Sigmoid colon (tissue), 4 donors: ENCODE measurements at regions not wholly inside any gene's neighbourhood (a gene's known extent, or its start where the extent isn't known, plus 50 kb on each side); places are given as distances from the start of the nearest gene placed in this dataset.

Experiments
- CTCF ChIP-seq, 4 experiments: fragments of 450-650 bp in 3 of 4; fragments of 200-600 bp in 1 of 4; IDR thresholded peaks; one replicate each; pipeline ENCODE4 v1.5.1; 2016 to 2019; ENCODE audit warnings: antibody characterized with exemption in 4 of 4, mild to moderate bottlenecking in 3 of 4, moderate library complexity in 2 of 4
- EP300 ChIP-seq, 4 donors: sonication (generic); formaldehyde crosslinking; IDR thresholded peaks; one replicate each; pipeline ENCODE4 v1.6.1; 2017; ENCODE audit warnings: antibody characterized with exemption in 4 of 4
- POLR2A ChIP-seq, 2 donors: fragments of 450-650 bp; IDR thresholded peaks; one replicate each; pipeline ENCODE4 v1.6.1; 2016; ENCODE audit warnings: antibody characterized with exemption in 2 of 2, mild to moderate bottlenecking in 2 of 2, moderate library complexity in 2 of 2
- POLR2AphosphoS5 ChIP-seq, 4 donors: sonication (generic); formaldehyde crosslinking; IDR thresholded peaks; one replicate each; pipeline ENCODE4 v1.6.1; 2017; ENCODE audit warnings: antibody characterized with exemption in 4 of 4

GRCh38 chr1:55955016-55955621 is 624.2 kb downstream of the PLPP3 start:
- TF ChIP-seq CTCF (IDR thresholded peaks at IDR 0.05): no peak
- no peak for TF ChIP-seq POLR2A (IDR thresholded peaks at IDR 0.05)
- no peak for TF ChIP-seq EP300 (IDR thresholded peaks at IDR 0.05)
- no peak for TF ChIP-seq POLR2AphosphoS5 (IDR thresholded peaks at IDR 0.05)
